GM21717 (cell line): ENCODE measurements at regions not wholly inside any gene's neighbourhood (a gene's known extent, or its start where the extent isn't known, plus 50 kb on each side); places are given as distances from the start of the nearest gene placed in this dataset.
"Not testable (repeated sequence)": the region's sequence is repeated elsewhere in the genome, so short reads cannot be mapped to it uniquely, and the experiment has no call there.

Source experiments
- ATAC-seq: cut with Tn5 transposase; IDR thresholded peaks from one replicate; pipeline ENCODE4 v1.9.1; 2021; ENCODE audit warnings: mild to moderate bottlenecking, moderate library complexity; ENCODE audit not compliant: unreplicated experiment

- ATAC-seq, result no peak
These were observed 151.2 kb downstream of the SLITRK1 start for GRCh38 chr13:83731113-83731512.

- ATAC-seq, result no peak
These were observed 151.6 kb downstream of the SLITRK1 start for GRCh38 chr13:83730674-83731073.

- ATAC-seq, result no peak
These were observed 159.8 kb downstream of the SLITRK1 start for GRCh38 chr13:83722443-83722842.

- ATAC-seq, result no peak
These were observed 166.2 kb downstream of the SLITRK1 start for GRCh38 chr13:83716121-83716520.

GRCh38 chr13:83714236-83714635 lies 168.0 kb downstream of the SLITRK1 start:
- no peak for ATAC-seq

GRCh38 chr13:83710133-83710515 lies 172.2 kb downstream of the SLITRK1 start:
- ATAC-seq, result no peak

- ATAC-seq, result no peak
These were observed 172.7 kb downstream of the SLITRK1 start for GRCh38 chr13:83709426-83710132.

GRCh38 chr13:83702021-83702420 lies 180.3 kb downstream of the SLITRK1 start:
- ATAC-seq, result no peak

- ATAC-seq, result no peak
These were observed 189.5 kb downstream of the SLITRK1 start for GRCh38 chr13:83692800-83693199.

- no peak for ATAC-seq
These were observed 190.3 kb downstream of the SLITRK1 start for GRCh38 chr13:83691966-83692365.

- ATAC-seq, result no peak
These were observed 200.7 kb downstream of the SLITRK1 start for GRCh38 chr13:83681547-83681946.

- ATAC-seq, result no peak
These were observed 204.3 kb downstream of the SLITRK1 start for GRCh38 chr13:83677985-83678384.

GRCh38 chr13:83672612-83673011 lies 209.7 kb downstream of the SLITRK1 start:
- ATAC-seq, result no peak

GRCh38 chr13:83667606-83668005 lies 214.7 kb downstream of the SLITRK1 start:
- ATAC-seq, result no peak

- ATAC-seq, result no peak
These were observed 216.1 kb downstream of the SLITRK1 start for GRCh38 chr13:83666141-83666540.

- ATAC-seq, result no peak
These were observed 225.0 kb downstream of the SLITRK1 start for GRCh38 chr13:83657281-83657680.

- not testable (repeated sequence) for ATAC-seq
These were observed 239.7 kb downstream of the SLITRK1 start for GRCh38 chr13:83642617-83643016.

GRCh38 chr13:83634601-83635000 lies 247.7 kb downstream of the SLITRK1 start:
- ATAC-seq, result no peak

- ATAC-seq, result no peak
These were observed 248.5 kb downstream of the SLITRK1 start for GRCh38 chr13:83633746-83634145.

GRCh38 chr13:83622422-83622784 lies 259.9 kb downstream of the SLITRK1 start:
- ATAC-seq, result no peak

- ATAC-seq, result no peak
These were observed 260.4 kb downstream of the SLITRK1 start for GRCh38 chr13:83621765-83622421.

GRCh38 chr13:83620530-83621220 lies 261.6 kb downstream of the SLITRK1 start:
- no peak for ATAC-seq
